ENCODE measurements at regions not wholly inside any gene's neighbourhood (a gene's known extent, or its start where the extent isn't known, plus 50 kb on each side); places are given as distances from the start of the nearest gene placed in this dataset.

- TF ChIP-seq CTCF (IDR thresholded peaks at IDR 0.05) = no peak
- no peaks in the 10 kb centered on the region for H3K4me1 ChIP-seq
- no peak overlapping the region for H3K4me3 ChIP-seq
- H3K27ac ChIP-seq = no peak overlapping the region
- intact Hi-C loops (cut with DNase I; ENCODE audit: low total_unique reads) = no loop called here
- H3K36me3 ChIP-seq = no peaks in the 10 kb centered on the region
- H3K27me3 ChIP-seq = no peaks in the 10 kb centered on the region
- peaks cover 0 to under 1% (median 0%) of the 10 kb centered on the region in 3 donors for H3K9me3 ChIP-seq
- no peak for DNase-seq
Measured at GRCh38 chr2:195543063-195543462, 114.0 kb upstream of the SLC39A10 start.

GRCh38 chr2:195542067-195542466 is 115.0 kb upstream of the SLC39A10 start:
- DNase-seq = no peak
- Histone ChIP-seq H3K4me3 (no peak overlapping the region), H3K27me3 (no peaks in the 10 kb centered on the region), H3K27ac (no peak overlapping the region), H3K4me1 (no peaks in the 10 kb centered on the region), H3K36me3 (no peaks in the 10 kb centered on the region), H3K9me3 (no peaks in the 10 kb centered on the region)
- TF ChIP-seq CTCF (IDR thresholded peaks at IDR 0.05) = no peak
- intact Hi-C loops (cut with DNase I; ENCODE audit: low total_unique reads) = no loop called here

GRCh38 chr2:195538937-195539336 is 118.1 kb upstream of the SLC39A10 start:
- no peak for TF ChIP-seq CTCF (IDR thresholded peaks at IDR 0.05)
- H3K27me3 ChIP-seq = no peaks in the 10 kb centered on the region
- no peaks in the 10 kb centered on the region for H3K36me3 ChIP-seq
- no peak overlapping the region for H3K4me3 ChIP-seq
- intact Hi-C loops (cut with DNase I; ENCODE audit: low total_unique reads) = no loop called here
- H3K27ac ChIP-seq = no peak overlapping the region
- DNase-seq = no peak
- H3K4me1 ChIP-seq = peaks cover 0 to 18% (median 7%) of the 10 kb centered on the region in 4 donors
- no peaks in the 10 kb centered on the region for H3K9me3 ChIP-seq

GRCh38 chr2:195537811-195538210 is 119.2 kb upstream of the SLC39A10 start:
- intact Hi-C loops (cut with DNase I; ENCODE audit: low total_unique reads) = no loop called here
- Histone ChIP-seq H3K27me3 (no peaks in the 10 kb centered on the region), H3K27ac (no peak overlapping the region), H3K4me1 (peaks cover 0 to 29% (median 13%) of the 10 kb centered on the region in 4 donors), H3K4me3 (no peak overlapping the region), H3K36me3 (no peaks in the 10 kb centered on the region), H3K9me3 (no peaks in the 10 kb centered on the region)
- DNase-seq = no peak
- TF ChIP-seq CTCF (IDR thresholded peaks at IDR 0.05) = no peak

GRCh38 chr2:195536906-195537305 is 120.1 kb upstream of the SLC39A10 start:
- no peak for DNase-seq
- no peaks in the 10 kb centered on the region for H3K27me3 ChIP-seq
- no peaks in the 10 kb centered on the region for H3K36me3 ChIP-seq
- H3K9me3 ChIP-seq = no peaks in the 10 kb centered on the region
- TF ChIP-seq CTCF (IDR thresholded peaks at IDR 0.05) = no peak
- intact Hi-C loops (cut with DNase I; ENCODE audit: low total_unique reads) = no loop called here
- H3K27ac ChIP-seq = no peak overlapping the region
- H3K4me1 ChIP-seq = peaks cover 0 to 38% (median 13%) of the 10 kb centered on the region in 4 donors
- H3K4me3 ChIP-seq = no peak overlapping the region

GRCh38 chr2:195535911-195536522 is 121.0 kb upstream of the SLC39A10 start:
- TF ChIP-seq CTCF (IDR thresholded peaks at IDR 0.05) = no peak
- Histone ChIP-seq H3K36me3 (no peaks in the 10 kb centered on the region), H3K4me3 (no peak overlapping the region), H3K4me1 (peaks cover 0 to 43% (median 15%) of the 10 kb centered on the region in 4 donors), H3K27me3 (no peaks in the 10 kb centered on the region), H3K9me3 (no peaks in the 10 kb centered on the region), H3K27ac (peak overlapping the region; percentile 68 to 73)
- DNase-seq = peak in 1 of 2 donors; percentile 64
- intact Hi-C loops (cut with DNase I; ENCODE audit: low total_unique reads) = no loop called here

Data from tibial artery (tissue), 4 donors.